HepG2 (cell line): ENCODE measurements at regions not wholly inside any gene's neighbourhood (a gene's known extent, or its start where the extent isn't known, plus 50 kb on each side); places are given as distances from the start of the nearest gene placed in this dataset.

ENCODE experiments used
- ATAC-seq: fragments of 200-7000 bp; cut with Tn5 transposase; 3 replicates; pipeline ENCODE4 v1.9.1; 2020; ENCODE audit warnings: mild to moderate bottlenecking, moderate library complexity
- BruUV-seq: library from RNA; stranded (reverse); fragments of 400-500 nt; replicated peaks from 2 replicates; lab custom pipeline; 2021; lab: Mats Ljungman, UMichigan
- CTCF ChIA-PET: fragments of 300-600 bp; formaldehyde crosslinking; extraction: SDS; loops from one replicate; lab custom pipeline; 2021; ENCODE audit warnings: low total read pairs, inconsistent platforms, low intra/inter-chr PET ratio; lab: Yijun Ruan, JAX
- POLR2A ChIA-PET: fragments of 350-600 bp; sonication (Branson Sonifier 250); formaldehyde crosslinking; loops from one replicate; lab custom pipeline; 2020; ENCODE audit warnings: antibody characterized with exemption, inconsistent platforms; lab: Yijun Ruan, JAX
- DNase-seq: peaks from one replicate; pipeline ENCODE4 v3.0.0-alpha.2; 2015; ENCODE audit warnings: low spot score
- FAIRE-seq: peaks from 3 replicates; lab custom pipeline; 2011; peaks lifted over from hg19 to GRCh38; lab: Jason Lieb, UNC
- H2AFZ ChIP-seq: one replicate; pipeline ENCODE4 v1.6.1; 2011; ENCODE audit warnings: low read length, inconsistent platforms
- H3K27ac ChIP-seq: fragments of 300-600 bp; 3 replicates; pipeline ENCODE4 v1.8.0; 2011; ENCODE audit warnings: mixed run types, mild to moderate bottlenecking, mixed read lengths, low read length, inconsistent platforms; ENCODE audit not compliant: insufficient read depth; ENCODE audit errors: extremely low read length
- H3K27me3 ChIP-seq, 2 experiments: fragments of 200-600 bp in 1 of 2; 2 replicates in 1 of 2; 3 replicates in 1 of 2; pipeline versions ENCODE4 v1.6.0 to v1.8.0; 2011; ENCODE audit warnings: low read length in 2 of 2, mild to moderate bottlenecking in 2 of 2, moderate library complexity in 2 of 2, inconsistent platforms in 1 of 2; ENCODE audit not compliant: insufficient read depth in 2 of 2, control insufficient read depth in 1 of 2
- H3K36me3 ChIP-seq, 2 experiments: fragments of 200-600 bp in 1 of 2; replicated peaks in 1 of 2; 2 replicates in 1 of 2; 3 replicates in 1 of 2; pipeline versions ENCODE4 v1.5.1 to v1.8.0; 2011; ENCODE audit warnings: low read length in 2 of 2, inconsistent platforms in 1 of 2; ENCODE audit not compliant: insufficient read depth in 2 of 2, control insufficient read depth in 1 of 2
- H3K4me1 ChIP-seq: 2 replicates; pipeline ENCODE4 v1.5.1; 2012; ENCODE audit warnings: low read length, inconsistent platforms; ENCODE audit not compliant: insufficient read depth
- H3K4me2 ChIP-seq: 2 replicates; pipeline ENCODE4 v1.6.0; 2011; ENCODE audit warnings: low read depth, low read length, inconsistent platforms
- H3K4me3 ChIP-seq, 3 experiments: fragments of 200-600 bp in 1 of 3; sonication (generic), shearing (Covaris generic) in 1 of 3; replicated peaks in 1 of 3; 2 replicates each; pipeline ENCODE4 v1.5.1; 2011 to 2016; ENCODE audit warnings: low read length in 3 of 3, inconsistent platforms in 2 of 3, low read depth in 2 of 3, mild to moderate bottlenecking in 2 of 3, control low read depth in 1 of 3, mixed read lengths in 1 of 3; ENCODE audit not compliant: insufficient read depth in 1 of 3
- H3K79me2 ChIP-seq: one replicate; pipeline ENCODE4 v1.6.1; 2011; ENCODE audit warnings: low read length, inconsistent platforms; ENCODE audit not compliant: insufficient read depth
- H3K9ac ChIP-seq: 2 replicates; pipeline ENCODE4 v1.6.0; 2011; ENCODE audit warnings: mild to moderate bottlenecking, low read depth, low read length, inconsistent platforms; ENCODE audit not compliant: insufficient read depth
- H3K9me3 ChIP-seq: 2 replicates; pipeline ENCODE4 v1.5.1; 2012; ENCODE audit warnings: mild to moderate bottlenecking, low read length
- H4K20me1 ChIP-seq: 2 replicates; pipeline ENCODE4 v1.6.0; 2011; ENCODE audit warnings: inconsistent platforms, mild to moderate bottlenecking, low read length, moderate library complexity; ENCODE audit not compliant: insufficient read depth
- DBP ChIP-seq: sonication (generic); formaldehyde crosslinking; IDR thresholded peaks from 2 replicates; pipeline ENCODE4 v1.4.0; 2020; ENCODE audit warnings: missing genetic modification reagents; ENCODE audit errors: not compliant biosample characterization
- EZH2 ChIP-seq: conservative IDR thresholded peaks from 2 replicates; pipeline ENCODE4 v1.6.1; 2012; ENCODE audit warnings: mild to moderate bottlenecking, low read depth, low read length, moderate library complexity
- GMEB2 ChIP-seq: IDR thresholded peaks from 2 replicates; pipeline ENCODE4 v1.6.1; 2016; ENCODE audit warnings: missing biosample characterization, missing genetic modification reagents, low read depth
- HOXA3 ChIP-seq: sonication (generic); formaldehyde crosslinking; IDR thresholded peaks from 2 replicates; pipeline ENCODE4 v1.5.0; 2020; ENCODE audit warnings: missing genetic modification reagents
- KDM5B ChIP-seq: sonication (generic); formaldehyde crosslinking; IDR thresholded peaks from 2 replicates; pipeline ENCODE4 v1.4.0; 2020; ENCODE audit warnings: missing genetic modification reagents, mild to moderate bottlenecking, borderline replicate concordance
- MIER2 ChIP-seq: IDR thresholded peaks from 2 replicates; pipeline ENCODE4 v1.6.1; 2016; ENCODE audit warnings: missing biosample characterization, missing genetic modification reagents
- NAIF1 ChIP-seq: sonication (generic); formaldehyde crosslinking; IDR thresholded peaks from 2 replicates; pipeline ENCODE4 v1.5.0; 2020; ENCODE audit warnings: mild to moderate bottlenecking, missing genetic modification reagents, borderline replicate concordance
- THYN1 ChIP-seq: sonication (generic); formaldehyde crosslinking; IDR thresholded peaks from 2 replicates; pipeline ENCODE4 v1.8.1; 2023; ENCODE audit warnings: low read depth, mild to moderate bottlenecking, moderate library complexity, missing genetic modification reagents, borderline replicate concordance
- ZNF761 ChIP-seq: sonication (generic); formaldehyde crosslinking; conservative IDR thresholded peaks from 2 replicates; pipeline ENCODE4 v1.4.0; 2020; ENCODE audit warnings: mild to moderate bottlenecking, missing genetic modification reagents
- WGBS: methylation state at CpG from one replicate; pipeline ENCODE4 v1.1.6; 2017; ENCODE audit warnings: low lambda C conversion rate; 5-methylcytosine and 5-hydroxymethylcytosine counted together
- in situ Hi-C: cut with HindIII; loops from 2 replicates; pipeline ENCODE4 v1.10.0; 2017; ENCODE audit warnings: low pct_unique_long_range_greater_than_20kb; ENCODE audit not compliant: extremely low pct_ligation_motif_present
- intact Hi-C: fragments of 100-400 bp; cut with micrococcal nuclease; formaldehyde crosslinking; loops from one replicate; pipeline ENCODE4 v1.10.0; 2022; ENCODE audit not compliant: unreplicated experiment
- TF ChIP-seq, protein P1 (sequence below): sonication (generic); formaldehyde crosslinking; IDR thresholded peaks from 2 replicates; pipeline ENCODE4 v1.4.0; 2020; ENCODE audit warnings: missing genetic modification reagents
- TF ChIP-seq, protein P2 (sequence below): sonication (generic); formaldehyde crosslinking; IDR thresholded peaks from 2 replicates; pipeline ENCODE4 v1.4.0; 2020; ENCODE audit warnings: mild to moderate bottlenecking, missing genetic modification reagents

DNA sequence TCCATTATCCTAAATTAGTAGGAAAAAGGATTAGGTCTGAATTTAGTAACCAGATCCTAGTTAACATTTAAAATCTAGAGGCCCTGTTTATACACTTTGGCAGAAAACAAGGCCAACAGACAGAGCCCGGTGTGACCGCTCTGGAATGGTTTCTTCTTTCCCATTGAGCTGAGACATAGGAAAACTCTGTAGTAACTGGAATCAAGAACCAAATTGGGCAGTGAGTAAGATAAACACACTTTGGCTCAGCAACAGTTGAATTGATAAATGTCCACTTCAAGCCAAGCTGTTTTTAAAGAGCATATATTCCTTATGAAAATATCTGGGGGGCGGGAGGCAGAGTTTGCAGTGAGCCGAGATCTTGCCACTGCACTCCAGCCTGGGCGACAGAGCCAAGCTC, 343.7 kb upstream of the SEMA3A start:
- Histone ChIP-seq H3K79me2 (no peaks in the 10 kb centered on the region), H3K9me3 (no peaks in the 10 kb centered on the region), H3K4me1 (no peaks in the 10 kb centered on the region), H3K36me3 (no peaks in the 10 kb centered on the region), H3K9ac (no peak overlapping the region), H3K4me2 (no peak overlapping the region), H4K20me1 (no peaks in the 10 kb centered on the region), H3K27me3 (no peaks in the 10 kb centered on the region), H2AFZ (no peak overlapping the region), H3K4me3 (no peak overlapping the region), H3K27ac (no peak overlapping the region)
- POLR2A ChIA-PET = no interaction called here
- 59% methylated on average over 5 of the region's 5 CpGs for WGBS
- CTCF ChIA-PET = no interaction called here
- TF ChIP-seq MIER2 (CRISPR knock-in tag) (no peak), KDM5B (CRISPR knock-in tag) (no peak), THYN1 (CRISPR knock-in tag) (no peak), HOXA3 (no peak), DBP (CRISPR knock-in tag) (no peak), EZH2 (no peak), ZNF761 (CRISPR knock-in tag) (no peak), NAIF1 (CRISPR knock-in tag) (no peak), GMEB2 (no peak)
- TF ChIP-seq, protein P1, sequence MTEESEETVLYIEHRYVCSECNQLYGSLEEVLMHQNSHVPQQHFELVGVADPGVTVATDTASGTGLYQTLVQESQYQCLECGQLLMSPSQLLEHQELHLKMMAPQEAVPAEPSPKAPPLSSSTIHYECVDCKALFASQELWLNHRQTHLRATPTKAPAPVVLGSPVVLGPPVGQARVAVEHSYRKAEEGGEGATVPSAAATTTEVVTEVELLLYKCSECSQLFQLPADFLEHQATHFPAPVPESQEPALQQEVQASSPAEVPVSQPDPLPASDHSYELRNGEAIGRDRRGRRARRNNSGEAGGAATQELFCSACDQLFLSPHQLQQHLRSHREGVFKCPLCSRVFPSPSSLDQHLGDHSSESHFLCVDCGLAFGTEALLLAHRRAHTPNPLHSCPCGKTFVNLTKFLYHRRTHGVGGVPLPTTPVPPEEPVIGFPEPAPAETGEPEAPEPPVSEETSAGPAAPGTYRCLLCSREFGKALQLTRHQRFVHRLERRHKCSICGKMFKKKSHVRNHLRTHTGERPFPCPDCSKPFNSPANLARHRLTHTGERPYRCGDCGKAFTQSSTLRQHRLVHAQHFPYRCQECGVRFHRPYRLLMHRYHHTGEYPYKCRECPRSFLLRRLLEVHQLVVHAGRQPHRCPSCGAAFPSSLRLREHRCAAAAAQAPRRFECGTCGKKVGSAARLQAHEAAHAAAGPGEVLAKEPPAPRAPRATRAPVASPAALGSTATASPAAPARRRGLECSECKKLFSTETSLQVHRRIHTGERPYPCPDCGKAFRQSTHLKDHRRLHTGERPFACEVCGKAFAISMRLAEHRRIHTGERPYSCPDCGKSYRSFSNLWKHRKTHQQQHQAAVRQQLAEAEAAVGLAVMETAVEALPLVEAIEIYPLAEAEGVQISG (CRISPR knock-in tag) = no peak
- TF ChIP-seq, protein P2, sequence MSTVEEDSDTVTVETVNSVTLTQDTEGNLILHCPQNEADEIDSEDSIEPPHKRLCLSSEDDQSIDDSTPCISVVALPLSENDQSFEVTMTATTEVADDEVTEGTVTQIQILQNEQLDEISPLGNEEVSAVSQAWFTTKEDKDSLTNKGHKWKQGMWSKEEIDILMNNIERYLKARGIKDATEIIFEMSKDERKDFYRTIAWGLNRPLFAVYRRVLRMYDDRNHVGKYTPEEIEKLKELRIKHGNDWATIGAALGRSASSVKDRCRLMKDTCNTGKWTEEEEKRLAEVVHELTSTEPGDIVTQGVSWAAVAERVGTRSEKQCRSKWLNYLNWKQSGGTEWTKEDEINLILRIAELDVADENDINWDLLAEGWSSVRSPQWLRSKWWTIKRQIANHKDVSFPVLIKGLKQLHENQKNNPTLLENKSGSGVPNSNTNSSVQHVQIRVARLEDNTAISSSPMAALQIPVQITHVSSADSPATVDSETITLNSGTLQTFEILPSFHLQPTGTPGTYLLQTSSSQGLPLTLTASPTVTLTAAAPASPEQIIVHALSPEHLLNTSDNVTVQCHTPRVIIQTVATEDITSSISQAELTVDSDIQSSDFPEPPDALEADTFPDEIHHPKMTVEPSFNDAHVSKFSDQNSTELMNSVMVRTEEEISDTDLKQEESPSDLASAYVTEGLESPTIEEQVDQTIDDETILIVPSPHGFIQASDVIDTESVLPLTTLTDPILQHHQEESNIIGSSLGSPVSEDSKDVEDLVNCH (CRISPR knock-in tag) = no peak
- DNase-seq = no peak
- intact Hi-C loops = no loop called here
- FAIRE-seq = no peak
- in situ Hi-C loops = no loop called here
- BruUV-seq = no TSS peak
- ATAC-seq = no peak
